Esophagus muscularis mucosa (tissue), 4 donors: ENCODE measurements at regions not wholly inside any gene's neighbourhood (a gene's known extent, or its start where the extent isn't known, plus 50 kb on each side); places are given as distances from the start of the nearest gene placed in this dataset.

Source experiments
- DNase-seq: peaks from one replicate; pipeline ENCODE4 v3.0.0-alpha.2; 2017; ENCODE audit errors: extremely low spot score
- H3K27ac ChIP-seq, 4 donors: fragments of 200-600 bp; sonication (generic); replicated peaks in 1 of 4; 1 replicate in 3 of 4; 2 replicates in 1 of 4; pipeline ENCODE4 v1.5.1; 2016 to 2019; ENCODE audit warnings: mild to moderate bottlenecking in 1 of 4
- H3K27me3 ChIP-seq, 4 donors: fragments of 200-600 bp; sonication (generic); one replicate each; pipeline versions ENCODE4 v1.5.1 to v1.6.0; 2016 to 2019
- H3K36me3 ChIP-seq, 4 donors: fragments of 200-600 bp; sonication (generic); one replicate each; pipeline ENCODE4 v1.5.1; 2016 to 2019
- H3K4me1 ChIP-seq, 4 donors: fragments of 200-600 bp; sonication (generic); one replicate each; pipeline ENCODE4 v1.5.1; 2016 to 2019
- H3K4me3 ChIP-seq, 4 donors: fragments of 200-600 bp; sonication (generic); 1 replicate in 2 of 4; 2 replicates in 2 of 4; pipeline ENCODE4 v1.5.1; 2016 to 2019; ENCODE audit warnings: mild to moderate bottlenecking in 4 of 4, moderate library complexity in 1 of 4
- H3K9me3 ChIP-seq, 4 donors: fragments of 200-600 bp; sonication (generic); 1 replicate in 3 of 4; 2 replicates in 1 of 4; pipeline ENCODE4 v1.5.1; 2016 to 2019
- EP300 ChIP-seq: sonication (generic); formaldehyde crosslinking; IDR thresholded peaks from one replicate; pipeline ENCODE4 v1.6.1; 2017; ENCODE audit warnings: antibody characterized with exemption
- POLR2A ChIP-seq: fragments of 450-650 bp; IDR thresholded peaks from one replicate; pipeline ENCODE4 v1.6.1; 2017; ENCODE audit warnings: antibody characterized with exemption, moderate library complexity, mild to moderate bottlenecking, low read depth
- POLR2AphosphoS5 ChIP-seq, 2 donors: sonication (generic); formaldehyde crosslinking; IDR thresholded peaks; one replicate each; pipeline ENCODE4 v1.6.1; 2017; ENCODE audit warnings: antibody characterized with exemption in 2 of 2
- WGBS: methylation state at CpG from one replicate; pipeline ENCODE4 v1.1.5; 2018; 5-methylcytosine and 5-hydroxymethylcytosine counted together
- intact Hi-C: fragments of 100-400 bp; cut with DNase I; formaldehyde crosslinking; loops from one replicate; pipeline ENCODE4 v1.15.1; 2023
- TF ChIP-seq, protein P1 (sequence below), 3 experiments: fragments of 200-600 bp in 2 of 3; fragments of 450-650 bp in 1 of 3; sonication (generic) in 2 of 3; IDR thresholded peaks; one replicate each; pipeline ENCODE4 v1.5.1; 2017 to 2019; ENCODE audit warnings: antibody characterized with exemption in 3 of 3, mild to moderate bottlenecking in 2 of 3, moderate library complexity in 1 of 3

DNA sequence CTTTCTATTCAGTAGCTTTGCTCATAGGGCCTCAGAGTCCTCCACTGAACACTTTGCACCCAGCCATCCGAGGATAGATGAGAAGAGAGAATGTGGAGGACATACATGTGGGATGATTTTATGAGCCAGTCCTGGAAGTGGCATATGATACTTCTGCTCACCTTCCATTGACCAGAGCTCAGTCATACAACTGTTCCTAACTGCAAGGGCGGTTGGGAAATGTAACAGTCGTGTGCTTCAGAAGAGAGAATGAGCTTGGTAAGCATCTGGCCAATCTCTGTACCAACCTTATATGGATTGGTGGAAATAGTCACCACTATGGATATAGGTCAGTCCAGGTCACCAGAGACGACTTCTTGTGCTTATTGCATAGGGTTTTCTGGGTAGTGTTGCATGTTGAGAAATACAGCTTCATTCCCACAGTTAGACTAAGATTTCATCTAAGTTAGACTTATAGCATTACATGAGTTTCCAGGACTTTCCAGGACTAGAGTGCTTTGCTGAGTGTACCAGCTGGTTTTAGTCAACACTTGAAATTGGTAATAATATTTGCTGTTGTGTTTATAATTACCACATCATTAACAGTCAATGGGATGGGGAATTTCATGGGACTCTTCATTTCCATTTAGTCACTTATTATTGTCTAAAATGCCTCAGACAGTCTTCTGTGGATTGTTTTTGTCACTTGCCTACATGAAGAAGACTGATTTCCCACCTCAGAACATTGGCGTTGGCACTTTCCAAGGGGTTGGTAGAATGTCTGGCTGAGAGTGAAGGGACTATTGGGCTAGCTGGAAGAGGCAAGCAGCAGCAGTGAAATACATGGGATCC lies 214.5 kb upstream of the ROPN1 start:
- Histone ChIP-seq H3K36me3 (no peaks in the 10 kb centered on the region), H3K4me3 (no peak overlapping the region), H3K9me3 (no peaks in the 10 kb centered on the region), H3K27ac (no peak overlapping the region), H3K4me1 (peaks cover 17 to 22% (median 20%) of the 10 kb centered on the region in 4 donors), H3K27me3 (no peaks in the 10 kb centered on the region)
- TF ChIP-seq EP300 (no peak), POLR2AphosphoS5 (IDR thresholded peaks at IDR 0.05) (no peak), POLR2A (no peak)
- TF ChIP-seq, protein P1, sequence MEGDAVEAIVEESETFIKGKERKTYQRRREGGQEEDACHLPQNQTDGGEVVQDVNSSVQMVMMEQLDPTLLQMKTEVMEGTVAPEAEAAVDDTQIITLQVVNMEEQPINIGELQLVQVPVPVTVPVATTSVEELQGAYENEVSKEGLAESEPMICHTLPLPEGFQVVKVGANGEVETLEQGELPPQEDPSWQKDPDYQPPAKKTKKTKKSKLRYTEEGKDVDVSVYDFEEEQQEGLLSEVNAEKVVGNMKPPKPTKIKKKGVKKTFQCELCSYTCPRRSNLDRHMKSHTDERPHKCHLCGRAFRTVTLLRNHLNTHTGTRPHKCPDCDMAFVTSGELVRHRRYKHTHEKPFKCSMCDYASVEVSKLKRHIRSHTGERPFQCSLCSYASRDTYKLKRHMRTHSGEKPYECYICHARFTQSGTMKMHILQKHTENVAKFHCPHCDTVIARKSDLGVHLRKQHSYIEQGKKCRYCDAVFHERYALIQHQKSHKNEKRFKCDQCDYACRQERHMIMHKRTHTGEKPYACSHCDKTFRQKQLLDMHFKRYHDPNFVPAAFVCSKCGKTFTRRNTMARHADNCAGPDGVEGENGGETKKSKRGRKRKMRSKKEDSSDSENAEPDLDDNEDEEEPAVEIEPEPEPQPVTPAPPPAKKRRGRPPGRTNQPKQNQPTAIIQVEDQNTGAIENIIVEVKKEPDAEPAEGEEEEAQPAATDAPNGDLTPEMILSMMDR (IDR thresholded peaks at IDR 0.05), result no peak
- no peak for DNase-seq
- intact Hi-C loops, result no loop called here
- 88% methylated on average over 5 of the region's 5 CpGs for WGBS

- TF ChIP-seq POLR2AphosphoS5 (IDR thresholded peaks at IDR 0.05), result no peak
- no peak for TF ChIP-seq POLR2A
- TF ChIP-seq EP300, result no peak
- TF ChIP-seq, protein P1 (IDR thresholded peaks at IDR 0.05), result no peak
- Histone ChIP-seq H3K36me3 (no peaks in the 10 kb centered on the region), H3K4me3 (no peak overlapping the region), H3K4me1 (peaks cover 12 to 15% (median 14%) of the 10 kb centered on the region in 4 donors), H3K27me3 (no peaks in the 10 kb centered on the region), H3K9me3 (no peaks in the 10 kb centered on the region), H3K27ac (no peak overlapping the region)
- no peak for DNase-seq
- intact Hi-C loops, result no loop called here
- 100% methylated on average over 4 of the region's 5 CpGs for WGBS
Observed at GRCh38 chr3:124207077-124207476, 215.2 kb upstream of the ROPN1 start.

DNA sequence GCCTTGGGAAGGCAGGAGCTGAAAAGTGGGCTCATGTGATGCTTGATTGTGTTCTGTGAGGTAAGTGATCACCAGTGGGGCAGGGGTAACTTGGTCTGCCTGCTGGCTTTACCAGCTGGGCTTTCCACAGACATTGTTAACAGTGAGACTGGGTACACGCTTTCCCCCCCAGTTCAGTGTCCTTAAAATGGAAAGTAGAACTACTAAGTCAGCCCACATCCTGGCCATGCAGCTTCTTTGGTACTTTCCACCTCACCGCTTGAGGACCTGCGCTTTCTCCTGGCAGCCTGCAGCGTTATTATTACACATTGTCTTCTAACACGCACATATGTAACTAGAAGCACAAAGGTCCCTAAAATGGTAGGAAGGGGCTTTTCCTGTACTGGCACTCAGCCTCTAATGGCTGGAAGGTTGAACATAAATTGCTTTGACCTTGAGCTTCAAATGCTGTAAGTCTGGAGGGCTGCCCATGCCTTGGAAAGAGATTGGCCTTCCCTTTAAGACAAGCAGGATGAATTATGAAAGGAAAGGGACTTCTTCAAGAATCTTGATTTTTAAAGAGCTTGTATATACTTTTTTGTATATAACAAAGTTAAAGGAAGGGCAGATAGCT lies 216.1 kb upstream of the ROPN1 start:
- intact Hi-C loops, result no loop called here
- Histone ChIP-seq H3K27me3 (no peaks in the 10 kb centered on the region), H3K27ac (no peak overlapping the region), H3K36me3 (no peaks in the 10 kb centered on the region), H3K4me3 (no peak overlapping the region), H3K4me1 (peaks cover 3 to 6% (median 5%) of the 10 kb centered on the region in 4 donors), H3K9me3 (no peaks in the 10 kb centered on the region)
- no peak for DNase-seq
- 66% methylated on average over 5 of the region's 5 CpGs for WGBS
- TF ChIP-seq POLR2A (no peak), EP300 (no peak)
- TF ChIP-seq, protein P1 (IDR thresholded peaks at IDR 0.05), result no peak

DNA sequence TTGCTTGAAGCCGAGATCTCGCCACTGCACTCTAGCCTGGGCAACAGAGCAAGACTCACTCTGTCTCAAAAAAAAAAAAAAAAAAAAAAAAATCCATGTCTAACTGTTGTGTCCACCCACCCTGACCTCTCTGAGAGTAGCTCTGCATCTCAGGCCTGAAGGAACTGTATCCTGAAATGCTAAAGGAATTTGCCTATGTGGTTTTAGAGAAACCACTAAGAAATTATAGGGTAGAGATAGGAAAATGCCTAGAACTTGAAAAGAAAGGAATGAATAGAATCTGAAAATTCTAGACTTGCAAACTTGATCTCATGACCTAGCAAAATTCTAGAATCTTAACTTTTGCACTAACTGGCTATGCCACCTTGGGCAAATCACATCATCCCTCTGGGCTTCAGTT lies 217.5 kb upstream of the ROPN1 start:
- no peak for TF ChIP-seq POLR2A
- no peak for TF ChIP-seq POLR2AphosphoS5 (IDR thresholded peaks at IDR 0.05)
- TF ChIP-seq EP300, result no peak
- TF ChIP-seq, protein P1 (IDR thresholded peaks at IDR 0.05), result no peak
- no peak overlapping the region for H3K27ac ChIP-seq
- no peaks in the 10 kb centered on the region for H3K9me3 ChIP-seq
- DNase-seq, result no peak
- no peak overlapping the region for H3K4me3 ChIP-seq
- H3K27me3 ChIP-seq, result no peaks in the 10 kb centered on the region
- no peaks in the 10 kb centered on the region for H3K4me1 ChIP-seq
- intact Hi-C loops, result no loop called here
- 100% methylated on average over 2 of the region's 2 CpGs for WGBS
- no peaks in the 10 kb centered on the region for H3K36me3 ChIP-seq
